ENCODE measurements at regions not wholly inside any gene's neighbourhood (a gene's known extent, or its start where the extent isn't known, plus 50 kb on each side); places are given as distances from the start of the nearest gene placed in this dataset.
"Not testable (repeated sequence)": the region's sequence is repeated elsewhere in the genome, so short reads cannot be mapped to it uniquely, and the experiment has no call there.

DNA sequence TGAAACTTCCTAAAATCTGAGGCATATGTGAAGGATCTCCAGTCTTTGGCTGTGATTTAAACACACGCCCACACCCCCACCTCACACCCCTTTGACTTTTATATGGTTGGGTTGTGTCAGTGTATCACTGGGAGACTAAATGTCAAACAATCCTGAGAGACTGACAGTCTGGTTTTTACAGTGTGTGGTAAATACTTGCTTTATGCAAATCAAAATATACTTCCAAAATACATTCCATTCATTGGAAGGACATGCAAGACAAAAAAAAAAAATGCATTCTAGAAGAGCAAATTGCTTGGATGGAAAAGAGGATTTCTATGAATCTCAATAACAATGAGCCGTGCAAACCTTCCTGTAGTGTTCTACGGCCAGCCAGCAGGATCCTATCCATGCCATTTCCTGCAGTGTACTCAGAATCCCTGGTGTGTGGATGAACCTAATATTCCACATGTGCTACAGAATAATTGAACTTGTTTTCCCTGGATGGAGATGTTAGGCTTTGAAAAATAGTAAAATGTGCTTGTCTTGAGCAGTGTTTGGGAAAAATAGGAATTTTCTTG, 602.1 kb upstream of the GOT2 start:
- Histone ChIP-seq H3K79me2 (ENCODE audit: low read length) (no peaks in the 10 kb centered on the region), H3K9me3 (ENCODE audit: low read length) (no peaks in the 10 kb centered on the region), H3K9ac (ENCODE audit: low read length) (no peak overlapping the region), H3K4me3 (ENCODE audit: low read length) (no peak overlapping the region), H3K27ac (ENCODE audit: low read length) (no peak overlapping the region), H4K20me1 (ENCODE audit: low read length) (no peaks in the 10 kb centered on the region), H2AFZ (ENCODE audit: low read length) (no peak overlapping the region), H3K4me2 (ENCODE audit: low read length) (no peak overlapping the region), H3K36me3 (ENCODE audit: low read depth, low read length) (no peaks in the 10 kb centered on the region), H3K4me1 (ENCODE audit: insufficient read depth, low read length) (no peaks in the 10 kb centered on the region), H3K27me3 (ENCODE audit: low read length) (no peaks in the 10 kb centered on the region), H3K9me2 (replicated peaks; ENCODE audit: low read length) (no peaks in the 10 kb centered on the region), H3F3A (ENCODE audit: low read length, unreplicated experiment) (no peaks in the 10 kb centered on the region)
- BruUV-seq (replicated peaks) = no TSS peak
- intact Hi-C loops (cut with micrococcal nuclease) = no loop called here
- DNase-seq (no peak), ATAC-seq (no peak)
- CTCF ChIA-PET = no interaction called here
- TF ChIP-seq EZH2phosphoT487 (IDR thresholded peaks at IDR 0.05; ENCODE audit: borderline replicate concordance, low read length) = no peak
- TF ChIP-seq, protein P1, sequence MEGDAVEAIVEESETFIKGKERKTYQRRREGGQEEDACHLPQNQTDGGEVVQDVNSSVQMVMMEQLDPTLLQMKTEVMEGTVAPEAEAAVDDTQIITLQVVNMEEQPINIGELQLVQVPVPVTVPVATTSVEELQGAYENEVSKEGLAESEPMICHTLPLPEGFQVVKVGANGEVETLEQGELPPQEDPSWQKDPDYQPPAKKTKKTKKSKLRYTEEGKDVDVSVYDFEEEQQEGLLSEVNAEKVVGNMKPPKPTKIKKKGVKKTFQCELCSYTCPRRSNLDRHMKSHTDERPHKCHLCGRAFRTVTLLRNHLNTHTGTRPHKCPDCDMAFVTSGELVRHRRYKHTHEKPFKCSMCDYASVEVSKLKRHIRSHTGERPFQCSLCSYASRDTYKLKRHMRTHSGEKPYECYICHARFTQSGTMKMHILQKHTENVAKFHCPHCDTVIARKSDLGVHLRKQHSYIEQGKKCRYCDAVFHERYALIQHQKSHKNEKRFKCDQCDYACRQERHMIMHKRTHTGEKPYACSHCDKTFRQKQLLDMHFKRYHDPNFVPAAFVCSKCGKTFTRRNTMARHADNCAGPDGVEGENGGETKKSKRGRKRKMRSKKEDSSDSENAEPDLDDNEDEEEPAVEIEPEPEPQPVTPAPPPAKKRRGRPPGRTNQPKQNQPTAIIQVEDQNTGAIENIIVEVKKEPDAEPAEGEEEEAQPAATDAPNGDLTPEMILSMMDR (conservative IDR thresholded peaks at IDR 0.05; ENCODE audit: low read depth, low read length) = no peak
- no peak for TF ChIP-seq EZH2 (IDR thresholded peaks at IDR 0.05; ENCODE audit: low read length, unreplicated experiment)
- POLR2A ChIA-PET (ENCODE audit: unreplicated experiment) = no interaction called here

DNA sequence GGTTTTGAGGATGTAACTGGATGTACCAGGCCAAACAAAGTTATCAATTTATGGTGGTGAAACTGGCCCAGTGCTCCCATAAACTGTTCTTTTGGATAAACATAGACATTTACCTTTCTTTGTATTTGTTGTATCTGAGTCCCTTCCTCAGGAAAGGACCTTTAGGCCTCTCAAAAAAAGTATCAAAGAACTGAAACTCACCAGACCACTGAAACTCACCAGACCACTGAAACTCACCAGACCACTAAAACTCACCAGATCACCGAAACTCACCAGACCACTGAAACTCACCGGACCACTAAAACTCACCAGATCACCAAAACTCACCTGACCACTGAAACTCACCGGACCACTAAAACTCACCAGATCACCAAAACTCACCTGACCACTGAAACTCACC, 597.6 kb upstream of the GOT2 start:
- POLR2A ChIA-PET (ENCODE audit: unreplicated experiment); H3K4me1 ChIP-seq (ENCODE audit: insufficient read depth, low read length); H3K27me3 ChIP-seq (ENCODE audit: low read length); BruUV-seq (replicated peaks); H3K4me2 ChIP-seq (ENCODE audit: low read length); H3K9ac ChIP-seq (ENCODE audit: low read length); H3K4me3 ChIP-seq (ENCODE audit: low read length); H3K9me3 ChIP-seq (ENCODE audit: low read length); H3K79me2 ChIP-seq (ENCODE audit: low read length); intact Hi-C loops (cut with micrococcal nuclease); H3F3A ChIP-seq (ENCODE audit: low read length, unreplicated experiment); H3K27ac ChIP-seq (ENCODE audit: low read length); DNase-seq; H2AFZ ChIP-seq (ENCODE audit: low read length); ATAC-seq; H3K9me2 ChIP-seq (replicated peaks; ENCODE audit: low read length); CTCF ChIA-PET; H3K36me3 ChIP-seq (ENCODE audit: low read depth, low read length); H4K20me1 ChIP-seq (ENCODE audit: low read length): not testable (repeated sequence)

DNA sequence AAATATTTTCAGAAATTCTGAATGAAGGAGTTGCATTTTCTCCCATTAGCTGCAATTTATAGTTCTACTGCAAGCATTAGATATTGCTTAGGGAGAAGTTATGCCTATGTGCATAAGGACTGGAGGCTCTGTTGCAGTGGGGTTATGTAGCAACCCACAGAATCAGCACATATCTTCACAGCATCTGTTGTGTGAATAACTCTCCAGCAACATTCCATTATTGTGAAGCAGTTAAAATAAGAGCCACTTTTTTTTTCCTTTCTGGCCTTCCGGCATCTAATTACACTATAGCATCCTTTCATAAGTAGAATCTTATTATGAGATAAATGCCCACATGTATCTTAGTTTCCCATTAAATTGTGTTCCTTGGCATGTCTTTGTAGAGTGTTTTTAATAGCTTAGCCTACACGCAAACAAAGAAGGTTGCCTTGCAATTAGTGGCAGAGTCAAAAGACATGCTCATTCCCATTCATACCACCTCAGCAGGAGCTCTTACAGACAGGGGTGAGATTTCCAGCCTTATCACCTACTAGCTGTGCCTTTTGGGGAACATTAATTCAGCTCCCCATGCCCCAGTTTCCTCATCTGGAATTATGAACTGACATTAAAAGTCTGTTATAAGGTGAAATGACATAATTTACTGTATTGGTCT, 596.0 kb upstream of the GOT2 start:
- no peaks in the 10 kb centered on the region for H3K9me2 ChIP-seq (replicated peaks; ENCODE audit: low read length)
- intact Hi-C loops (cut with micrococcal nuclease) = no loop called here
- BruUV-seq (replicated peaks) = no TSS peak

More for the DNA sequence above, 596.0 kb upstream of the GOT2 start:
- no peak overlapping the region for H3K4me3 ChIP-seq (ENCODE audit: low read length)
- no peaks in the 10 kb centered on the region for H3F3A ChIP-seq (ENCODE audit: low read length, unreplicated experiment)
- DNase-seq (no peak), ATAC-seq (no peak)
- H3K9ac ChIP-seq (ENCODE audit: low read length) = no peak overlapping the region
- no peak overlapping the region for H2AFZ ChIP-seq (ENCODE audit: low read length)
- ChIA-PET POLR2A (ENCODE audit: unreplicated experiment) (no interaction called here), CTCF (no interaction called here)
- no peaks in the 10 kb centered on the region for H3K79me2 ChIP-seq (ENCODE audit: low read length)
- H3K4me2 ChIP-seq (ENCODE audit: low read length) = no peak overlapping the region
- no peaks in the 10 kb centered on the region for H3K4me1 ChIP-seq (ENCODE audit: insufficient read depth, low read length)
- H3K27me3 ChIP-seq (ENCODE audit: low read length) = no peaks in the 10 kb centered on the region
- no peaks in the 10 kb centered on the region for H3K36me3 ChIP-seq (ENCODE audit: low read depth, low read length)
- H4K20me1 ChIP-seq (ENCODE audit: low read length) = no peaks in the 10 kb centered on the region
- no peaks in the 10 kb centered on the region for H3K9me3 ChIP-seq (ENCODE audit: low read length)
- no peak overlapping the region for H3K27ac ChIP-seq (ENCODE audit: low read length)
- TF ChIP-seq EZH2phosphoT487 (IDR thresholded peaks at IDR 0.05; ENCODE audit: borderline replicate concordance, low read length) (no peak), EZH2 (IDR thresholded peaks at IDR 0.05; ENCODE audit: low read length, unreplicated experiment) (no peak)
- TF ChIP-seq, protein P1 (conservative IDR thresholded peaks at IDR 0.05; ENCODE audit: low read depth, low read length) = no peak

All from PC-3 (cell line).